RWPE2 (cell line): ENCODE measurements at regions not wholly inside any gene's neighbourhood (a gene's known extent, or its start where the extent isn't known, plus 50 kb on each side); places are given as distances from the start of the nearest gene placed in this dataset.
A peak's percentile ranks its signal among the peaks of the same experiment; 100 is the strongest.

Experiments used
- ATAC-seq: fragments of 200-7000 bp; cut with Tn5 transposase; 3 replicates; pipeline ENCODE4 v1.9.1; 2021; ENCODE audit warnings: low read depth
- DNase-seq: peaks from one replicate; pipeline ENCODE4 v3.0.0-alpha.2; 2020; ENCODE audit warnings: low spot score
- H3K27ac ChIP-seq: fragments of 450-650 bp; 2 replicates; pipeline ENCODE4 v1.5.1; 2017; ENCODE audit warnings: mild to moderate bottlenecking; ENCODE audit not compliant: poor library complexity, severe bottlenecking
- H3K27me3 ChIP-seq: fragments of 250-450 bp; sonication (Bioruptor Pico); 2 replicates; pipeline ENCODE4 v1.5.1; 2021; ENCODE audit warnings: mild to moderate bottlenecking, moderate library complexity; ENCODE audit not compliant: insufficient read depth, poor library complexity, severe bottlenecking
- H3K36me3 ChIP-seq: fragments of 250-450 bp; sonication (Bioruptor Pico); 2 replicates; pipeline ENCODE4 v1.5.1; 2020; ENCODE audit warnings: low read depth, mild to moderate bottlenecking, moderate library complexity
- H3K4me1 ChIP-seq: fragments of 250-450 bp; sonication (Bioruptor Pico); 2 replicates; pipeline ENCODE4 v1.5.1; 2021; ENCODE audit warnings: mild to moderate bottlenecking, moderate library complexity; ENCODE audit not compliant: insufficient read depth, poor library complexity, severe bottlenecking
- H3K4me3 ChIP-seq: fragments of 250-450 bp; sonication (Bioruptor Pico); 2 replicates; pipeline ENCODE4 v1.5.1; 2021; ENCODE audit warnings: mild to moderate bottlenecking, moderate library complexity; ENCODE audit not compliant: severe bottlenecking
- H3K9me3 ChIP-seq: fragments of 250-450 bp; sonication (Bioruptor Pico); 2 replicates; pipeline ENCODE4 v1.5.1; 2021; ENCODE audit warnings: mild to moderate bottlenecking, moderate library complexity; ENCODE audit not compliant: severe bottlenecking
- CTCF ChIP-seq: fragments of 450-650 bp; IDR thresholded peaks from one replicate; pipeline ENCODE4 v1.5.1; 2017; ENCODE audit warnings: mild to moderate bottlenecking, moderate library complexity; ENCODE audit not compliant: poor library complexity, severe bottlenecking

DNA sequence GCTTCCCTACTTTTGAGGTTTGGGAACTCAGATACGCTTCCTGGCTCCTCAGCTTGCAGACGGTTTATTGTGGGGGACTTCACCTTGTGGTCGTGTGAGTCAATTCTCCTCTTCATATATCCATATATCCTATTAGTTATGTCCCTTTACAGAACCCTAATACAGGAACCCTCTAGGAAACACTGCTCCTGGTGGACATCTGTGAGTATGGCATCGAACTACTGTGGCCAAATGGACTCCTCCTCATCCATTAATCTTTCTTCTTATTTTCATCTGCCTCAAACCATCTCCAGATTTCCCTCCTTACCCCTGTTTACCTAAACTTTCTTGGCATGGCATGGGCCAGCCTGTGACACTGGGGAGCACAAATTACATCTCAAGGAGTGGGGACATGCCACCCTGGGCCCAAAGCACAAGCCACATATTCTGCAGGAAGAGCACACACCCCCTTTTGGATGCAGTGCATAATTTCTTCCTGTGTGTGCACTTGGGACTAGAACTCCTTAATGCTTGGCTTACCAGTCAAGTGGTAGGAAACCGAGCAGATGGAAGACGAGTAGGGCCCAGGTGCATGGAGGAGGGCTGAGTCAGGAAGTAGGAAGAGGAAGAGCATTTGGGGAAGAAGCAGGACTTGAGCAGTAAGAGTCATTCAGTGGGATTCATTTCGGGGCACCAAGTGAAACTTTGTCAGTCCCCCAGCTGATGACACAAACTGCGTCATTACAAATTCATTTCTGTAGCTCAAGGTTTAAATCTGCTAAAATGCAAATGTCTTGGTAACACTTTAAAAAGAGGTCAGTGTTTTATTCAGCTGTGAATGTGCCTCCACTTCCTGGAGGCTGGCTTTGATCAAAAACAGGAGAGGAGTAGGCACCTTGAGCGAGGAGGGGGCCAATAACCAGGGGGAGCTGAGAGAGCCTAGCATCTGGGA is 80.8 kb upstream of the PLXNA4 start:
- Histone ChIP-seq H3K27ac (no peak overlapping the region), H3K9me3 (no peaks in the 10 kb centered on the region), H3K27me3 (no peaks in the 10 kb centered on the region), H3K4me3 (no peak overlapping the region), H3K4me1 (no peaks in the 10 kb centered on the region), H3K36me3 (no peaks in the 10 kb centered on the region)
- ATAC-seq (peak; percentile 33; the same call in 1 of the 3 replicates), DNase-seq (no peak)
- peak; percentile 32 for TF ChIP-seq CTCF

- H3K4me1 ChIP-seq, result no peaks in the 10 kb centered on the region
- ATAC-seq (no peak), DNase-seq (no peak)
- H3K36me3 ChIP-seq, result no peaks in the 10 kb centered on the region
- H3K9me3 ChIP-seq, result no peaks in the 10 kb centered on the region
- TF ChIP-seq CTCF, result no peak
- no peak overlapping the region for H3K4me3 ChIP-seq
- H3K27ac ChIP-seq, result no peak overlapping the region
- no peaks in the 10 kb centered on the region for H3K27me3 ChIP-seq
These were observed 80.1 kb upstream of the PLXNA4 start for GRCh38 chr7:132656341-132656740.

- no peak for DNase-seq
- no peaks in the 10 kb centered on the region for H3K9me3 ChIP-seq
- H3K4me1 ChIP-seq, result no peaks in the 10 kb centered on the region
- no peak for TF ChIP-seq CTCF
- ATAC-seq, result no peak
- no peak overlapping the region for H3K4me3 ChIP-seq
- no peak overlapping the region for H3K27ac ChIP-seq
- H3K36me3 ChIP-seq, result no peaks in the 10 kb centered on the region
- H3K27me3 ChIP-seq, result no peaks in the 10 kb centered on the region
These were observed 79.0 kb upstream of the PLXNA4 start for GRCh38 chr7:132655131-132655727.

DNA sequence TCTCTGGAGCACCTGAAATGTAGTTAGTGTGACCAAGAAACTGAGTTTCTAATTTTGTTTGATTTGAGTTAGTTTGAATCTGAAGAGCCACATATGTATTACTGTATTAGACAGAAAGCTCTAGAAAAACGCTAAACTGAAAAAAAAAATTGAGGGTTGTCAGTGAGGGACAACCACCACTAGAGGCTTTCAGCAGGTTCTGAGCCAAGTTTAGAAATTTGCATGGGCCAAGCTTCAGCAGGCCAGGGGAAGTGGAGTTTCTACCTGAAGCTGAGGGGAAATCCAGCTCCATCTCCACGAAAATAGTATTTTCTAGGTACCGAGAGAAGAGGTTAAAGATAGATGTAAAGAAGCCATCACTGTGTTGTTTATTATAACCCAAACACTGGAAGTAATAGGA is 77.9 kb upstream of the PLXNA4 start:
- ATAC-seq, result no peak
- Histone ChIP-seq H3K4me1 (no peaks in the 10 kb centered on the region), H3K27ac (no peak overlapping the region)

More for the DNA sequence above, 77.9 kb upstream of the PLXNA4 start:
- no peak for DNase-seq
- no peak overlapping the region for H3K4me3 ChIP-seq
- no peaks in the 10 kb centered on the region for H3K36me3 ChIP-seq
- no peak for TF ChIP-seq CTCF
- H3K27me3 ChIP-seq, result no peaks in the 10 kb centered on the region
- H3K9me3 ChIP-seq, result no peaks in the 10 kb centered on the region
